Stimulated activated CD8-positive, alpha-beta memory T cell treated with anti-CD3 and anti-CD28 coated beads, Interleukin-7, amount 100 ng/mL, for 24 hours (primary cell): ENCODE measurements at regions not wholly inside any gene's neighbourhood (a gene's known extent, or its start where the extent isn't known, plus 50 kb on each side); places are given as distances from the start of the nearest gene placed in this dataset.

ENCODE experiments used
- DNase-seq: peaks from one replicate; pipeline ENCODE4 v3.0.0-alpha.2; 2020; ENCODE audit warnings: low read depth

DNA sequence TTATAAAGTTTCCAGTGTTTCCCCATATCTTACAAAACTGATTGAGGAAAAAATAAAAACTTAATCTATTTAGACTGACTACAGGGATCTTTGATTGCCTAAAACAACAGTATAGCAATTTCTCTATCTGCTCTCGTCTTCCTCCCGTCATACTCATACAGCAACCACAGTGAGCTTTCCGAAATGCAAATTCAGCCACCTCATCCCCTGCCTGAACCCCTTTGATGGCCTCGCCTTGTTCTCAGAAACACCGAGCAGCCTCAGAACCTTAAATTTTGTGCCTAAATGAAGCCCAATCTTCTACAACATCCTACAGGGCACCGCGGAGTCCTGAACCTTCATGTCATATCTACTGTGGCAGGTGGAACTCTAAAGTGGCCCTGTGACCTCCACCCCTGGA lies 223.7 kb upstream of the TMEM132C start:
- DNase-seq = no peak

DNA sequence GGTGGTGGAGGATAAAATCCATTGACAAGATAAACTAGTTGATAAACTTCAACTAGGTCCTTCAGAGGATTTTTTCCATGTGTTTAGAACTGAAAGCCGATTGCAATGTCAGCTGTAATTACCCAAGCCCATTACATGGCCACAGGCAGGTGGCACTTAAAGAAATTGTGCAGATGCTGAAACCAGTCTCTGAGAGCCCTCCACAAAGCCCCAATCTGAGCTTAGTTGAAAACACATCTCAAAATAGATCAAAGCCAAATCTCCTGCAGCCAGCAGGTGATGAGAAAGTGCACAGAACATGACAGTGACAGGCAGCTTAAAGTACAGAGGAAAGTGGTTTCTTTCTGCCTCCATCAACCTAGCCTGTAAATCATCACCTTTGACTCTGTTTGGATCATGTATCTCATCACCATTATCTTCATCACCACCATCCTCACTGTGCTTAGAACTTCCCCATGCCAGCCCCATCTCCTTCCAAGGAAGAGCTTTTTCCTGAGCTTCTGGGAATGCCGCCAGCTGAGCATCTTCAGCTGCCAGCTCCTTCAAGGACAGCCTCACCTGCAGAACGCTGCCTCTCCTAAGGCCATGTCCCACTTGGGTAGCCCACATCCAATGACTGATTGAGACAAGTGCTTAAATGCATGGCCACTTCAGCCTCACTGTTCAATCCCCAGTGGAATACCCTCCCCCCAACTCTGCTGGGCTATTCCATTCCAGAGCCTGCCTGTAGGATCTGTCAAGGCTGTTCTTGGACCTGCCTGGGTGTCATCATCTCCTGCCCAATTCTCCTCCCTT lies 219.5 kb upstream of the TMEM132C start:
- DNase-seq = no peak

DNA sequence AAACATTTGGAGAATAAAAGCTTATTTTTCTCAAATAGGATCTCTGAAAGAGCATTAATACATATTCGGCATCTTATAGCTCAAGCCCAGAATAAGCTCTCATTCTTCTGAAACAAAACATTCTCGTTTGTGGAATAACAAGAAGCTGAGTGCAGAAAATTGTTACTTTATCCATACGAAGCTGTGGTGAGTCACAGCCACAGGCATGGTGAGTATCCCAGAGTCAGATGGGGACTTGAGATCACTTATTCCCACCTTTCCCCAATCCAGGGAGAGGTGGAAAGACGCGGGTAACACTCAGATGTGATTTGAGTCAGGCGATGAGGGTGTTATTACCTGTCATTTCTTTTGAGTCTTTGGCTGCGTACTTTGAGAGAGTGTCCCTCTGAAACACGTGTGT lies 214.6 kb upstream of the TMEM132C start:
- no peak for DNase-seq

DNA sequence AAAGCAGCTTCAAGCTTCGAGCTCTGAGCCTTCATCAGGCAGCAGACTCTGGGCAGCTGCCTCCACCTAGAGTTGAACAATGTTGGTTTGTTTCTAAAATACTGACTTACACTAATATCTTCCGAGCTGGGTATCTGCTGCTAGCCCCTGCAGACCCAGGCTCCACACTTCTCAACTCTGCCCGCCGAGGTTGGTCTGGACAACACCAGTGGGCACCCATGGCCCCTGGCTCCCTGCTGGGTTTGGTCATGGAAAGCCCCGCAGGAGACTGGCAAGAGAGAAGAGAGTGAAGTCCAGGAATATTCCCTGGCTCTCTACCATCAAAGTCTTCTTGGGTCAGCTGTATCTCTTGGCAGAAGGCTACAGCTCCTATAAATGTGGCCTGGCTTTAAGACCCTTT lies 214.2 kb upstream of the TMEM132C start:
- DNase-seq = no peak

DNA sequence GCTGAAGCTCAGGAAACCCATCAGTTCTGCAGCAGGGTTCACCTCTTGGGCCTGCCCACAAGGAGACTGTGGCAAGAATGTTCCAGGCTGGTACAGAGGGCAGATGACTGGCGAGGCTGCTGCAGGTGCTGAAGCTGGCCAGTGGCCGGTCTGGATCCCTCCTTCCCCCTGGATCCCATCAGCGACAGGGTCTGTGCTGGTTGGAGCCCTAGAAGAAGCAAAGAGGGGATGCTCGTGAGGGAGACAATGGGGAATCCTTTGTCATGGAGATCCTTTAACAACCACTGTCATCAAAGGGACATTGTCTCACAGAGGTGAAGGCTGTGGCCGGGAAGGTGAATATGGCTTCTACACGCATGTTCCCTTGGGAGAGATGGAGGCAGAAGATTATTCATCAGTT lies 211.4 kb upstream of the TMEM132C start:
- no peak for DNase-seq

DNA sequence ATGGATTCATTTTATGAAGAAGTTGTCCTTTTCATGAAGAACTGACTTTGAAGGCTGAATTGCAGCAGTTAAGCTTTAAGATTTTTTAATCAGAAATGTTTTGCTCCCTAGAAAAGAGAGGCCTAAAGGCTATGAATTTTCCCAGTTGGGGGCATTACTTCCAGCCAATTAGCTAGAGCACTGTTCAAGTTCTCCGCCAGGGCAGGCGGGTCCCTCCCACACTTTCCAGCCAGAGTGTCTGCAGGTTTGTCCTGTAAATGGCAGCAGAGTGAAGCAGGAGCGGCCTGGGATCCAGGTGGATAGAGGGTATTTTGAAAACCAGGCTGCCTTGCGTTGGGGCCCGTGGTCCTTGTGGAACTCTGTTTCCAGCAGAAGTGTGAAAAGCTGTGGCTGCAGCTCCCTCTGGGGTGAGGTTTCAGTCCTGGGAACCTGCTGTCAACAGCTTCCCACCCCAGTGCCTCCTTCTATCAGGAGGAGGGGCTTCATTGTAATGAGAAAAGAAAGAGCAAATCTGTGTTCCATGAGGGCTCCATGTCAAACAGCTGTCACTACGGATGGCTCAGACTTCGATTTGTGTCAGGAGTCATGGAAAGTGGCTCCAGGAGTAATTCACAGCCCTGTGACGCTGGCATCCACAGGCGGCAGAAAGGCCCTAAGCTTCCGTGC lies 210.7 kb upstream of the TMEM132C start:
- no peak for DNase-seq

DNA sequence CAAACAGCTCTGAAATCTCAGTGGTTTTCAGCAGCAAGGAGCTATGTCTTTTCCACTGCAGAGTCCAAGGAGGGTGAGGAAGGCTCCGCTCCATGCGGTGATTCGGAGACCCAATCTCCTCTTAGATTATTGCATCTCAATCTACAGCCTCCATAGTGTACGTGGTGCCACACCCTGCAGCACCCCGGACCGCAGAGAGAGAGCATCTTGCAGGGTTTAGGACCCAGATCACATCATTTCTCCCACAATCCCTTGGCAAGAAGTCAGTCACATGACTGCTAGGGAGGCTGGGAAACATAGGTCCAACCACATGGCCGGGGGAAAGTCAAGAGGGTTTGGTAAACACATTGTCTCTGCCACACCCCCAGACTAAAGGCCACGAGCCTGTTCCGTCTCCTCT lies 209.4 kb upstream of the TMEM132C start:
- DNase-seq = no peak

- DNase-seq = no peak
Observed at GRCh38 chr12:128059621-128060370, 207.2 kb upstream of the TMEM132C start.

DNA sequence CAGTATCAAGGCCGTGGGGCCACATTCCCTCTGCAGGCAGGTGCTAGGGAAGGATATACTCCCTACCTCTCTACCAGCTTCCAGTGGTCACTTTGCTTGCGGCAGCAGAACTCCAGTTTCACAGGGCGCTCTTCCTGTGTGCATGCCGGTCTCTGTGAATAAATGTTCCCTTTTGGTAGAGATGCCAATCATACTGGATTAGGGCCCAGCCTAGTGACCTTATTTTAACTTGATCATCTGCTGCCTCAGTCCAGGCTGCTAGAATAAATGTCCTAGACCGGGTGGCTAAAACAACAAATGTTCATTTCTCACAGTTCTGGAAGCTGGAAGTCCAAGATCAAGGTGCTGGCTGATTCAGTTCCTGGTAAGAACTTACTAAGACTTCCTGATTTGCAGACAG lies 198.8 kb upstream of the TMEM132C start:
- no peak for DNase-seq

GRCh38 chr12:128069359-128069997 lies 197.5 kb upstream of the TMEM132C start:
- no peak for DNase-seq

- DNase-seq = no peak
Observed at GRCh38 chr12:128073937-128074336, 193.0 kb upstream of the TMEM132C start.

DNA sequence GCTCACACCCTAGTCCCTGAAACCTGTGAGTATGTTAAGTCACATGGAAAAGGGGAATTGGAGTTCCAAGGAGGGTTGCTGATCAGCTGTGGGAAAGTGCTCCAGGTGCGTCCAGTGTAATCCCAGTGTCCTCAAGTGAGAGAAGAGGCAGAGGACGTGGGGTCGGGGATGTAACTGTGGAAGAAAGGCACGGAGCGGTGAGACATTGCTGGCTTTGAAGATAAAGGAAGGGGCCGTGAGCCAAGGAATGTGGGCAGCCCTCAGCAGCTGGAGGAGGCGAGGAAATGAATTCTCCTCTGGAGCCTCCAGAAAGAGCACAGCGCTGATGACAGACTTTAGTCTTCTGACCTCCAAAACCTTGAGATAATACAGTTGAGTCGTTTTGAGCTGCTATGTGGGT lies 191.6 kb upstream of the TMEM132C start:
- DNase-seq = no peak

- DNase-seq = no peak
Observed at GRCh38 chr12:128076188-128076587, 190.8 kb upstream of the TMEM132C start.

DNA sequence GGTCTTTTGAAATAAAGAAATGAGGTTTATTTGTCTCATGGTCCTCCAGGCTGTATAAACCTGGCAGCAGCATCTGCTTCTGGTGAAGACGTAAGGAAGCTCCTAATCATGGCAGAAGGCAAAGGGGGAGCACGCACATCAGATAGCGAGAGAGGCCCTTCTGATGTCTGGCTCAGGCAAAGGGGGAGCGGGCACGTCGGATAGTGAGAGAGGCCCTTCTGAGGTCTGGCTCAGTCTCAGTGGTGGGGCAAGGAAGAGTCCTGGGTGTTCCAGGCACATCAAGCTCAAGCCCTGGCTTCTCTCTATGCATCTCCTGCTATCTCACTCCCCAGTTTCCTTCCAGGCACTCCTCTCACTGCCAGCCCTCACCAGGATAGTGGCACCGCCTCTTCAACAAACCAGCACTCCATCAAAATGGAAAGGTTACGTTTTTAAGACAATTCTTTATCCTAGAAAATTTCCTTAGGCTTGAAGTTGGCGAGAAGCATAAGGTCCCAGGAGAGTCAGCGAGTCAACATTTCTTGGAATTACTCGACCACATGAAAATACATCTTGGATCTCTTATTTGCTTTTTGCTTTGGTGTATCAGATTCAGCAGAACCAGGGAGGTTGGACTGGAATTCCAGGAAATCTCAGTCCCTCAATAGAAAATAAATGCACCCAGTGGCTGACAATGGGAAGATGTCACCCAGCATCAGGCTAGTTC lies 189.6 kb upstream of the TMEM132C start:
- DNase-seq = no peak

DNA sequence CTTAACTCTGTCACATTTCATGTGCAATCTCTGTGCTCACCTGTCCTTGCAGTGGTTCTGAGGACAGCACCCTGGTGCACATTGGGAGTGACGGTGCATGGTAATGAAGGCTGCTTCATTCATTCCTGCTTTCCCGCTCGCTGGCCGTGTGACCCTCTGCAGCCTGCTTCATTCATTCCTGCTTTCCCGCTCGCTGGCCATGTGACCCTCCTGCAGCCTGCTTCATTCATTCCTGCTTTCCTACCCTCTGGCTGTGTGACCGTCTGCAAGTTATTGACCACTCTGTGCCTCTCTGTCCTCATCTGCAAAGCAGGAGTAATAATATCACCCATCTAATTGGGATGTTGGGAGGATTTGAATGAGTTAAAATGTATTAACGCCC lies 189.1 kb upstream of the TMEM132C start:
- no peak for DNase-seq

- DNase-seq = no peak
Observed at GRCh38 chr12:128078301-128078971, 188.5 kb upstream of the TMEM132C start.

DNA sequence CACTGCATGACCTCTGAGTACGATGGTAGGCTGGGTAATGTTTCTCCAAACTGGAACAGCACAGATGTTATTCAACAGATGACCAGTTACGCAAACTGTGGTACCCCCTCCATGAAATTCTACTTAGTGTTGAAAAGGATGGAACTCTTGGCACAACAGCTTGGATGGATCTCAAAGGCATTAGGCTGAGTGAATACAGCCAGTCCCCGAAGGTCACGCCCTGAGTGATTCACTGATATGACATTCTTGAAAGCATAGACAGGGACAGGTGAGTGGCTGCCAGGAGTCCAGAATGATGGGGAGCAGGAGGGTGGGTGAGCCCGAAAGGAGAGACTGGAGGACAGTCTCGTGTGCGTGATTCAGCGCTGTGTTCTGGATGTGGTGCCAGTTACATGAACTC lies 187.5 kb upstream of the TMEM132C start:
- DNase-seq = no peak

- no peak for DNase-seq
Observed at GRCh38 chr12:128083132-128083729, 183.7 kb upstream of the TMEM132C start.

DNA sequence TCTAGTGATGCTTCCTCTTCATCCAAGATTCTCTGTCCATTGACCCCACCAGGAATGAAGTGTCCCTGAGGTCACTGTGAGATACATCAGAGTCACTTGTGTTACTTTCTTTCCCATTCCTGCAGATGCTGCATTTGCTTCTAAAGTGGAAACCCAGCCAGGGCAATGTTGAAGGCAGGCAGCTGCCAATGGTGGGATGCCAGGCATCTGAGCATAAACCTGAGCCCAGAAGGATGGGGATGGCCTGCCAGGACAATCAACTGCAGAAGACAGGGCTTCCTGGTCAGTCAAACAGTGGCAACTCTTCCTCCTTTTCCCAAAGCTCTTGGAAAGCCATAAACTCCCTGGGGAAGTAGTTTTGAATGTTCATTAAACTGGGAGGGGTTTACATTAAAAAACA lies 178.0 kb upstream of the TMEM132C start:
- no peak for DNase-seq

GRCh38 chr12:128089961-128090360 lies 177.0 kb upstream of the TMEM132C start:
- DNase-seq = no peak

DNA sequence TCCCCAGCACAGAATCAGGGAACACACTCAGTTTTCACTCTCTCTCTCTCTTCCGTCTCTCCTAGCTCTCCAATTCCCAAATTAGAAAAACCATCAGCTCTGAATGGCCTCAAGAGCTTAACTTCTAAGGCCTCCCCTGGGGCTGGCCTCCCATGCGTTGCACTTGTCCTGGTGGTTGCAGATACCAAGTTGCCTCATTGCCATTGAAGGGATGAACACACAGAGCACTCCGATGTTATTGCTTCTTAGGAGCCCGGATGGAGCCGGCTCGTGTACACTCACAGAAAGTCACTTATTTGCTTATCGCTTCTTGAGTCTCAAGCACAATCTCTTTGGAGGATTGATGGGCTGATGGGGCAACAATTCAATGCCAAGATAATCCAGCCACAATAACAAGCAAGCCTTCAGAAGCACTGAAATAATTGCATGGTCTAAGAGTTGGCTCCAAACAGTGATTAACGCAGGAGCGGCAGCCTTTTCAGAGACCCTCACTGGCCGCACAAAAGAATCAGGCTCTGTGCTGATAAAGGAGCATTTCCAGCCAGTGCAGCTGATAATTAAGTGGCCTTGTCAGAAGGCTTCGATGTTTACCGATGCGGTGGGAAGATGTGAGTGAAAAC lies 175.8 kb upstream of the TMEM132C start:
- DNase-seq = no peak
